ENCODE measurements at regions not wholly inside any gene's neighbourhood (a gene's known extent, or its start where the extent isn't known, plus 50 kb on each side); places are given as distances from the start of the nearest gene placed in this dataset.

DNA sequence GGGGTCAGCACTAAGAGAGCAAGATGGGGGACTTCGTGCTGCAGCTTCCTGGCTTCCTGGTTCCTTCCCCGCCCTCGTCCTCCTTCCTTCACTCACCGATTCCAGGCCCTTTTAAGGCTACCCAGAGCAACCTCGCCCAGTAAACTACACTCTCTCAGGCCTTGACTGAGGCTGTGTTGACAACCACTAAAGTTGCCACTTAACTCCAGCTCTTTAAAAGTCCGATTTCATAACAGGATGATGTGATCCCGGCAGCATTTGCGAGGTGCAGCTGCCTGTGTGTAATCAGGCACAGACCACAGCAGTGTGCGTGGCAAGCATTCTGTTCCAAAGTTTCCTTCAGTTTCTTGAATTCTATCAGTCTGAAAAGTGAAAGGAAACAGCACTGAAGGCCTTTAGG lies 110.6 kb downstream of the RAB11FIP2 start:
- peak; percentile 30 for DNase-seq

DNA sequence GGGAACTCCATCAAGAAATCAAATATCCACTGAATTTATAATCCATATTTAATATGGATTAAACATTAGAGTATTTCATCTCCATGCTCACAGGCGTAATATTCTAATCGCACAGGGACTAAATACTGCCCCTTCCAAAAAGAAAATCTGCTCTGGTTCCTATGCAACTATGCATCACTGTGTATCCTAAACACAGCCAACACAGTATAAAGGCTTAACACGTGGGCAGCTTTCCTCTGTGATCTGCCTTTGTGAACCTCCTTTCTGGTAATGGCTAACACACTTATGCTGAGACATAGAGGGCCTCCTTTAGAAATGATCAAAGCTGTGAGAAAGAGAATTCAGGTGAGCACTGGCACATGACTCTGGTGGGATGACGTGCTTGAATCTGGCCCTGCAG lies 110.2 kb downstream of the RAB11FIP2 start:
- no peak for DNase-seq

DNA sequence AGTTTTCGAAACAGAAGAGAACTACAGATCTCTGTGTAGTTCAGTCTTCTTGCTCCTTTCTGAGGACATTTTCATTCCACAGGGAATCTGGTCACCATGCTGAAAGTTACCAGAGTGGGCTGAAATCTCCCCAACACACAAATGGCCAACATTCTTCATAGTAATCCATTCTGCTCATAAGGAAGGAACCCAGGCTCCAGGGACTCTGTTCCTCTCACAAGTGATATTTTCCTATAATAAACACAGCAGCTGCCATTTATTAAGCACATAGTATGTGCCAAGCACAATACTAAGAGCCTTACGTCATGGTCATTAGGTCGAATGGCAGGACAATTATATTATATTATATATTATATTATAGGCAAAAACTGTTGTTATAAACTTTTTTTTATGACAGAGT lies 109.8 kb downstream of the RAB11FIP2 start:
- no peak for DNase-seq

DNA sequence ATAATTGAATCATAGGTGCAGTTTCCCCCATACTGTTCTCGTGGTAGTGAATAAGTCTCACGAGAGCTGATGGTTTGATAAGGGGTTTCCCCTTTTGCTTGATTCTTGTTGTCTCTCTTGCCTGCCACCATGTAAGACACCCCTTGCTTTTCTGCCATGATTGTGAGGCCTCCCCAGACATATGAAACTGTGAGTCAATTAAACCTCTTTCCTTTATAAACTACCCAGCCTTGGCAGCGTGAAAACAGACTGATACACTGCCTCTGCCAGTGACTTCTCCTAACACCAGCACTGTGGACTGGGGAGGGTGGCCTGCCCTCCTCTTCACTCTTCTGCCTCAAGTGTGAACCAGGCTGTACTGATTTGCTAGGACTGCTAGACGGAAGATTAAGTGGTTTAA lies 108.6 kb downstream of the RAB11FIP2 start:
- no peak for DNase-seq

DNA sequence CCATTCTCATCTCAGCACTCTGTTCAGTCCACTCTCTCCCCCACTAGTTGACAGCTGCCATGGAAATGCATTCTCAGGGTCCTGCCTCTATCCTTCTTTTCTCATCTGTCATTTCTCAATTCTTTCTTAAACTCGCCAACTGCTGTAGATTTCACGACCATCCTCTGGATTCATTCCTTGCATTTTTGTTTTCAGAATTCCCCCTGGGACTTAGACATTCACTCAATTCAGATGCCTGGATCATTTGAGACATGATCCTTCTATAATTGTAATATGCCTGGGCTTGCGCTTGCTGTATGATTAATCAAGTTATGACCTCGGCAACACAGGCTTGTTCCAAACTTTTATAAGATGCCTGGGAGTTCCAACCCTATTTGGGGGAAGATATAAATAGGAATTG lies 104.5 kb downstream of the RAB11FIP2 start:
- DNase-seq: peak; percentile 24

DNA sequence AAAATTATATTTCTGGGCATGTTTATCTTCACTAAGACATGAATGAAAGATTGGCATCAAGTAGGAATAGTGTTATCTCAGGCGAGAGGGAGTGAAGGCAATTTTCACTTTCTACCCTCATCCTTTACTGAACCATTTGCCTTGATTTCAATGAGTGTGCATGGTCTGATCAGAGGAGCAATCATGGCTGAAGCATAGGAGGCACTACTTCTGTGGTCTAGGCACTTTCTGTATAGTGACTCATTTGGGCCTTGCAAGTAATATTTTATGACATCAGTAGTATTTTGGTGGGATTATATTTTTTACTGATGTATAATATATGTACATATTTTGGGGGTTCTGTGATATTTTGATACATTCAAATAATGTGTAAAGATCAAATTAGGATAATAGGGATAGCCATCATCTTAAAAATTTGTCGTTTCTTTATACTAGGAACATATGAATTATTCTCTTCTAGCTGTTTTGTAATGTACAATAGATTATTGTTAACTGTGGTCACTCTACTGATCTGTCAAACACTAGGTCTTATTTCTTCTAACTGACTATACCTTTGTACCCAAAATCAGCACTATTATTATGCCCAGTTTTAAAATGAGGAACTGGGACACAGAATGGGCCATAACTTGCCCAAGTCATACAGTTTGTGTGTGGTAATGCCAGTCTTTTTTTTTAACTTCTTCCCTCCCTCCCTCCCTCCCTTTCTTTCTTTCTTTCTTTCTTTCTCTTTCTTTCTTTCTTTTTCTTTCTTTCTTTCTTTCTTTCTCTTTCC lies 101.9 kb downstream of the RAB11FIP2 start:
- no peak for DNase-seq

DNA sequence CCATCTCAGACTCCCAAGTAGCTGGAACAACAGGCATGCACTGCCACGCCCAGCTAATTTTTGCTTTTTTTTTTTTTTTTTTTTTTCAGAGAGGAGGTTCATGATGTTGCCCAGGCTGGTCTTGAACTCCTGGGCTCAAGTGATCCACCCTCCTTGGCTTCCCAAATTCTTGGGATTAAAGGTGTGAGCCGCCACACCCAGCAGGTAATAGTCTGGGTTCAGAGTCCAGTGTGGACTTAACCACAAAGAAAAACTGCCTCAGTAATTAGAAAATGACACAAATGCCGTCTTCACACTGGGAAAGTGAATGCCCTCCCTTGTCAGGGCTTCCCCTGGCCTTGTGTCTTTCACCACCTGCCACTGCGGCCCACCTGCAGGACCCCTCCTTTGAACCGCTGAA lies 101.1 kb downstream of the RAB11FIP2 start:
- DNase-seq: no peak

DNA sequence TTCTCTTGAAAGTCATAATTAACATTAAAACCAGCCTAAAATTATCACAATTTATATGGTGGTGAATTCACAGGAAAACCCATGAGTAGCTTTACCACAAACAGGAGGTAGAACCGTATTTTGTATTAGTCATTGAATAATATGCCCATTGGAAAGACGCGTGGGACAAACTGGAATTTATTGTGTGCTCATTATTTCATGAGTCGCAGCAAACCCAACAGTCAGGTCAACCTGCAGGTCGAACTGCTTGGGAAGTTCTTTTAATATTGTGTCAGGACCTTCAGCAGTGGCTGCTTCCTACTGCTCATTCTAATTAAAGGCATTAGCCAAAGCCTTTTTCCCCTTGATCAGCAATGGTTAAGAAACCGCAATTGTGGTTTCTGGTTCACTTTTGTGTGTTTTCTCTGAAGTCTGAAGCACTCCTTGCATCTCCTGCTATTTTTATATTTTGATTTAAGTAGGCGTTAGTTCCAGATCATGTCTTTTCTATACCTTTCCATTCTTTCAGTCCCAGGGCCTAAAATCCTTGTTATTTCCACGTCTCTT lies 100.1 kb downstream of the RAB11FIP2 start:
- no peak for DNase-seq

DNA sequence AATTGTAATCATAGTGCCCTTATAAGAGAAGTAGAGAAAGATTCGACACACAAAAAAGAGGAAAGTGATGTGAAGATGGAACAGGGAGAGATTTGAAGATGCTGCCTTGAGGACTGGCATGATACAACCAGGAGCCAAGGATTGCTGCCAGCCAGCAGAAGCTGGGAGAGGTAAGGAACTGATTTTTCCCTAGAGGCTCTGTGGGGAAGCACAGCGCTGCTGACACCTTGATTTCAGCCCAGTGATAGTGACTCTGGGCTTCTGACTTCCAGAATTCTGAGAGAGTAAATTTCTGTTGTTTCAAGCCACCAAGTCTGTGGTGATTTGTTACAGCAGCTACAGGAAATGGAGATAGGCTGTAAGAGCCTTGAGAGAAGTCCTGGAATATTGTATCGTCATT lies 98.2 kb downstream of the RAB11FIP2 start:
- DNase-seq: peak; percentile 1

DNA sequence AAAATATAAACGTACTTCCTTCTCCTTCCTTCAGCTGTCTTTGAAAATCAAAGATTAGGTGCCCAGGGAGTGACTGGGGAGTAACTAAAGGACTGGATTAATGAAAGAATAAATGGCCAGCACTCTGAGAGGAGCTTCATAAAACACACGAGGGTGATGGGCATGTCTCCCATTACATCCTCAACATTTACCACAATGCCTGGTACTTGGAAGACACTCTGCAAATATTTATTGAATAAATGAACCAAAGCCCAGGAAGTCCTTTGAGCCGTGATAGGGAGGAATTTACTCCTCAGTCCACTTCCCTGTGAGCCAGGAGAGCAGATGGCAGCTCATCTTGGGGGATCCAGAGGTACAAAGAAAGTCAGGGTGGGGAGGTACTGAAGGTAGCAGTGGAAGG lies 96.3 kb downstream of the RAB11FIP2 start:
- DNase-seq: no peak

Measured in NCI-H82 (cell line).